ENCODE measurements at regions not wholly inside any gene's neighbourhood (a gene's known extent, or its start where the extent isn't known, plus 50 kb on each side); places are given as distances from the start of the nearest gene placed in this dataset.

- TF ChIP-seq EZH2 (IDR thresholded peaks at IDR 0.05; ENCODE audit: low read length, unreplicated experiment) (no peak), CTCF (conservative IDR thresholded peaks at IDR 0.05; ENCODE audit: low read depth, low read length) (no peak), EZH2phosphoT487 (IDR thresholded peaks at IDR 0.05; ENCODE audit: borderline replicate concordance, low read length) (no peak)
Observed at GRCh38 chr2:114219456-114219855, 223.0 kb upstream of the DPP10 start.

Measured in PC-3 (cell line).